Thoracic aorta (tissue), 2 donors: ENCODE measurements at regions not wholly inside any gene's neighbourhood (a gene's known extent, or its start where the extent isn't known, plus 50 kb on each side); places are given as distances from the start of the nearest gene placed in this dataset.

Experiments
- ATAC-seq: fragments of 150-250 bp; one replicate; pipeline ENCODE4 v1.8.0; 2017; ENCODE audit warnings: low read depth; ENCODE audit not compliant: insufficient number of reproducible peaks, low FRiP score
- DNase-seq: peaks from one replicate; pipeline ENCODE4 v3.0.0-alpha.2; 2020; ENCODE audit warnings: low spot score
- H3K27ac ChIP-seq, 2 donors: fragments of 200-600 bp; sonication (generic); 1 replicate in 1 of 2; 2 replicates in 1 of 2; pipeline ENCODE4 v1.5.1; 2016; ENCODE audit warnings: mild to moderate bottlenecking in 2 of 2, moderate library complexity in 2 of 2
- H3K27me3 ChIP-seq: fragments of 200-600 bp; sonication (generic); replicated peaks from 2 replicates; pipeline ENCODE4 v1.6.0; 2016; ENCODE audit warnings: mild to moderate bottlenecking; ENCODE audit not compliant: insufficient read depth
- H3K36me3 ChIP-seq: fragments of 200-600 bp; sonication (generic); one replicate; pipeline ENCODE4 v1.5.1; 2016
- H3K4me1 ChIP-seq, 2 donors: fragments of 200-600 bp; sonication (generic); 1 replicate in 1 of 2; 2 replicates in 1 of 2; pipeline versions ENCODE4 v1.5.1 to v1.6.0; 2016; ENCODE audit warnings: low read depth in 2 of 2, mild to moderate bottlenecking in 1 of 2; ENCODE audit not compliant: control insufficient read depth in 1 of 2
- H3K4me3 ChIP-seq: fragments of 200-600 bp; sonication (generic); 2 replicates; pipeline ENCODE4 v1.5.1; 2016; ENCODE audit warnings: mild to moderate bottlenecking
- H3K9me3 ChIP-seq: fragments of 200-600 bp; sonication (generic); 2 replicates; pipeline ENCODE4 v1.5.1; 2016
- TF ChIP-seq, protein P1 (sequence below): fragments of 200-600 bp; sonication (generic); IDR thresholded peaks from one replicate; pipeline ENCODE4 v1.5.1; 2019; ENCODE audit warnings: antibody characterized with exemption

DNA sequence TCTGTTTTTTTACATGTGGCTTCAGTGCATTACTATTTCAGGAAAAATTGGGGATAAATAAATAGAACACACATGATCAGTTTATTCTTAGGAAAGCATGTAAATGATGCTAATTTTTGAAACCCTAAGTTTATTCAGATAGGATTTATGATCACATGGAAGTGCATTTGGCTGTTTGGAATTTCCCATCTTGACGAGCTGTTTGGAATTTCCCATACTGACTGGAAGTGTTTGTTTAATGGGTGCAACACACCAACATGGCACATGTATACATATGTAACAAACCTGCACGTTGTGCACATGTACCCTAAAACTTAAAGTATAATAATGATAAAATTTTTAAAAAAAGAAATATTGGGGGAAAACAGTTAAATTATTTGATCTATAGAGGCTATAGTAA is 79.5 kb downstream of the COL6A6 start:
- Histone ChIP-seq H3K36me3 (no peaks in the 10 kb centered on the region), H3K27me3 (no peaks in the 10 kb centered on the region), H3K9me3 (no peaks in the 10 kb centered on the region), H3K4me3 (no peak overlapping the region), H3K4me1 (no peaks in the 10 kb centered on the region), H3K27ac (no peak overlapping the region)
- TF ChIP-seq, protein P1, sequence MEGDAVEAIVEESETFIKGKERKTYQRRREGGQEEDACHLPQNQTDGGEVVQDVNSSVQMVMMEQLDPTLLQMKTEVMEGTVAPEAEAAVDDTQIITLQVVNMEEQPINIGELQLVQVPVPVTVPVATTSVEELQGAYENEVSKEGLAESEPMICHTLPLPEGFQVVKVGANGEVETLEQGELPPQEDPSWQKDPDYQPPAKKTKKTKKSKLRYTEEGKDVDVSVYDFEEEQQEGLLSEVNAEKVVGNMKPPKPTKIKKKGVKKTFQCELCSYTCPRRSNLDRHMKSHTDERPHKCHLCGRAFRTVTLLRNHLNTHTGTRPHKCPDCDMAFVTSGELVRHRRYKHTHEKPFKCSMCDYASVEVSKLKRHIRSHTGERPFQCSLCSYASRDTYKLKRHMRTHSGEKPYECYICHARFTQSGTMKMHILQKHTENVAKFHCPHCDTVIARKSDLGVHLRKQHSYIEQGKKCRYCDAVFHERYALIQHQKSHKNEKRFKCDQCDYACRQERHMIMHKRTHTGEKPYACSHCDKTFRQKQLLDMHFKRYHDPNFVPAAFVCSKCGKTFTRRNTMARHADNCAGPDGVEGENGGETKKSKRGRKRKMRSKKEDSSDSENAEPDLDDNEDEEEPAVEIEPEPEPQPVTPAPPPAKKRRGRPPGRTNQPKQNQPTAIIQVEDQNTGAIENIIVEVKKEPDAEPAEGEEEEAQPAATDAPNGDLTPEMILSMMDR, result no peak
- ATAC-seq (no peak), DNase-seq (no peak)

DNA sequence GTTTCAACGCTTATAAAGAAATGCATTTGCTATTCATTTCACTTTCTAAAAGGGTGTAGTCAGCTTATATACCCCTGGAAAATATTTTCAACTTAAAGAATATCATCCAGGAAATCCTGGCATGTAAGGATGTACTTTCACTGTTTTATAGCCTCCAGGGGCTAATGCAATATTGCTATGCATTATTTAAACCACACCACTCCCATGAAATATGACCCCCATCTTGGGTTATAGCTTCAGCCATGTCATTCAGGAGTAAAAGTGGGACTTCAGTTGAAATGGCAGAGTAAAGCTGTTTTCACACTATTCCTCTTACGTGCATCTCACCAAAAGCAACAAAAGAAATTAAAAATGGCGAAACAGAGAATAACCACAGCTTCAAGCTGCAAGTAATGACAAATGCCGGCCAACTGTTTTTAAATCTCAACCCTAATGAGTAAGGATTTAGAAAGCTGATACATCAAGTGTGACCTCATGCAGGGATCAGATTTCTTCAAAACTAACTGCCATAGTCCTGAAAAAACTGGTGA is 84.5 kb downstream of the COL6A6 start:
- Histone ChIP-seq H3K27ac (no peak overlapping the region), H3K36me3 (no peaks in the 10 kb centered on the region)

DNA sequence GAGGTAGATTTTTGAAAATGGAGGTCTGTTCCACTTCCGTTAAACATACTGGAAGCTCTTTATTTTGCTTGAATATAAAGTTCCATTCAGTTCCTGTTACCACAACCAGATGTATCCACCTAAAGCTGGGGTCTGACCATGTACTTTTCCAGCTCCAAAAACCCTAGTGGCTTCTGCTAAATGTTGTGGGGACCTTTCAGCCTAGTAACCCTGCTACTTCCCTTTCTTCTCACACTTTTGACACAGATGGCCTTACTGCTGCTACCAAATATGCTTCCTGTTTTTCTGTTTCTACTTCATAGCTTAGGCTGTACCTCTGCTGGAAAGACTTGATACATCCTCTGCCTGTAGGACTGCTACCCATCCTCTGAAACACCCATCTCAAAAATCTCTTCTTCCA is 87.8 kb downstream of the COL6A6 start:
- no peaks in the 10 kb centered on the region for H3K36me3 ChIP-seq
- no peak overlapping the region for H3K27ac ChIP-seq
- no peaks in the 10 kb centered on the region for H3K27me3 ChIP-seq
- TF ChIP-seq, protein P1, result no peak
- DNase-seq (no peak), ATAC-seq (no peak)
- no peak overlapping the region for H3K4me3 ChIP-seq
- H3K4me1 ChIP-seq, result peaks cover 2 to 4% of the 10 kb centered on the region in 2 donors
- peaks cover 5% of the 10 kb centered on the region for H3K9me3 ChIP-seq

More for the DNA sequence above, 84.5 kb downstream of the COL6A6 start:
- TF ChIP-seq, protein P1, result no peak
- DNase-seq (no peak), ATAC-seq (no peak)
- Histone ChIP-seq H3K9me3 (no peaks in the 10 kb centered on the region), H3K4me1 (no peaks in the 10 kb centered on the region), H3K27me3 (no peaks in the 10 kb centered on the region), H3K4me3 (no peak overlapping the region)

DNA sequence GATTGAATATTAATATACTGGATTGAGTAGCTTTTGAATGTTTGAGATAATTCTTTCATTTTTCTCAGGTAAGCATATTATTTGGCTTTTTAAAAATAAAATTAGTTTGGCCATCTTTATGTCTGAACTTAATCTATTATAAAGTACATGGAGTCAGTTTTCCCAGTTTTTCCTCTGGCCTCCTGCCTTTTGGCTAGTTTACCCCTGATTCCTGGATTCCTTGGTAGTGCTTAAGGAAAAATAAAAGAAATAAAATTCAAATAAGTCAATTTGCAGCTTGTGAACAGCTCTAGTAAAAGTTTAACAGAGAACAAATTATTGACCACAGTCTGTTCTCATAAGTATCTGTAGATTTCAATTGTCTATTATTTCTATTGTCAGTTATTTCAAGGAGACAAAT is 89.4 kb downstream of the COL6A6 start:
- no peak overlapping the region for H3K4me3 ChIP-seq
- H3K36me3 ChIP-seq, result no peaks in the 10 kb centered on the region
- TF ChIP-seq, protein P1, result no peak
- peaks cover 5% of the 10 kb centered on the region for H3K9me3 ChIP-seq
- DNase-seq (no peak), ATAC-seq (no peak)
- no peaks in the 10 kb centered on the region for H3K27me3 ChIP-seq
- no peak overlapping the region for H3K27ac ChIP-seq
- H3K4me1 ChIP-seq, result peaks cover 4 to 6% of the 10 kb centered on the region in 2 donors

DNA sequence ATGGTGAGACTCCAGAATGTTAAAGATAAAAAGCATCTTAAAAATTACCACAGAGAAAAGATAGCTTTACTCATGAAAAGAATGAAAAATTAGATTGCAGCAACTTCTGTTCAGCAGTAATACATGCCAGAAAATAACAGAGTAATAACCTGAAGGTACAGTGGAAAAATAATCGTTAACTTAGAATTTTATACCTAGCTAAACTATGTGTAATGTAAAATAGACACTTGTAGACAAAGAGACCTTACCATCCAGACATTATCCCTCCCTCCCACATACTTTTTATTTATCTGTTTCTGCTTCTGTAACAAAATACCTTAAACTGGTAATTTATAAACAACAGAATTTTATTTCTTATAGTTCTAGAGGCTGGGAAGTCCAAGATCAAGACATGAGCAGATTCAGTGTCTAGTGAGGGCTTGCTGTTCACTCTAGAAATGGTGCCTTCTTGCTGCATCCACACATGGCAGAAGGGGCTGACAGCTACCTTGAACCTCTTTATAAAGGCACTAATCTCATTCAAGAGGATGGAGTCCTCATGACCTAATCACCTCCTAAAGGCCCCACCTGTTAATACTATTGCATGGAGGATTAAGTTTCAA is 90.7 kb downstream of the COL6A6 start:
- TF ChIP-seq, protein P1, result no peak
- Histone ChIP-seq H3K27ac (no peak overlapping the region), H3K9me3 (peaks cover 5% of the 10 kb centered on the region), H3K36me3 (no peaks in the 10 kb centered on the region), H3K4me3 (no peak overlapping the region), H3K4me1 (peaks cover 4 to 6% of the 10 kb centered on the region in 2 donors), H3K27me3 (no peaks in the 10 kb centered on the region)
- ATAC-seq (no peak), DNase-seq (no peak)
